ENCODE measurements at regions not wholly inside any gene's neighbourhood (a gene's known extent, or its start where the extent isn't known, plus 50 kb on each side); places are given as distances from the start of the nearest gene placed in this dataset.

GRCh38 chr7:16935341-16935735, 53.6 kb upstream of the AGR3 start:
- TF ChIP-seq TEAD4 (IDR thresholded peaks at IDR 0.05) (no peak), REST (IDR thresholded peaks at IDR 0.05; ENCODE audit: low read depth) (no peak), EP300 (IDR thresholded peaks at IDR 0.05; ENCODE audit: borderline replicate concordance) (no peak), YY1 (IDR thresholded peaks at IDR 0.05; ENCODE audit: low read depth) (no peak), CREB1 (IDR thresholded peaks at IDR 0.05; ENCODE audit: low read depth) (no peak), MAX (IDR thresholded peaks at IDR 0.05) (no peak)

Measured in Ishikawa (cell line).